GM21447 (cell line): ENCODE measurements at regions not wholly inside any gene's neighbourhood (a gene's known extent, or its start where the extent isn't known, plus 50 kb on each side); places are given as distances from the start of the nearest gene placed in this dataset.
A peak's percentile ranks its signal among the peaks of the same experiment; 100 is the strongest.
"Not testable (repeated sequence)": the region's sequence is repeated elsewhere in the genome, so short reads cannot be mapped to it uniquely, and the experiment has no call there.

Experiments used
- ATAC-seq: cut with Tn5 transposase; IDR thresholded peaks from one replicate; pipeline ENCODE4 v1.9.1; 2021; ENCODE audit not compliant: unreplicated experiment

DNA sequence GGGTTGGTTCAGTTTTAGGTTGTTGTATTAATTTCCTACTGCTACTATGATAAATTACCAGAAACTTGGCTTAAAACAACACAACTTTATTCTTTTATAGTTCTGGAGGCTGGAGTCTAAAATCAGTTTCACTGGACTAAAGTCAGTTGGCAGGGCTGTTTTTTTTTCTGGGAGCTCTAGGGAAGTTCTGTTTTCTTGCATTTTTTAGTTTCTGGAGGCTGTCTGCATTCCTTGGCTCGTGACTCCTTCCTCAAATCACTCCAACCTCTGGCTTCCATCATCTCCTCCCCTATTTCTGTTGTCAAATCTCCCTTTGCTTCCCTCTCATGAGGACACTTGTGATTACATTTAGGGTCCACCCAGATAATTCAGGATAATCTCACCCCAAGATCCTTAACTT is 51.3 kb upstream of the SUB1 start:
- no peak for ATAC-seq

DNA sequence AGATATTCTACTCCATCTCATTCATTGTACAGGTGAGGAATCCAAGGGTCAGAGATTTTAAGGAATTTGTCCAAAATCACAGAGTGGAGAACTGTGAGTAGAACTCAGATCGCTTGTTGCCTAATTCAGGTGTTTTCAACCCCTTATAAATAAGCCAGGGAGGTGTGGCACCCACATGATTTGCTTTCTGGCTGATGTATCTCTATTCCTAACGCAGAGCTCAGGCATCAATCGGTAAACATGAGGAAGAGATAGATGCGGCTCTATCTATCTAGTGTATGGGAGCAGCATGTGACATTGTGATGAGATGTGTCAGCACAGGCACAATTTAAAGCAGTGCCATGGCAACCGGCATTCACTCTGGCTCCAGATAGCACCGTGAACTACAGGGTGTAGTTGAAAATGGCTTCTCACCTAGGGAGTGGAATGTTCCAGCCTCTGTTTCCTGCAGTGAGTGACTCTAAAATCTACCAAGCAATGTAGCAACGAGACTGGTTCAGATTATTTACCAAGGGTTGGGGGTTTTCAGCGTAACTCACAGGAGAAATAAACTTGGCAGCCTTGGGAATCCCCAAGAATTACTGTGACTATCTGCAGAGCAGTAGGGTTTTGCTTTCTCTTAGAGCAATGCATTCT is 53.4 kb upstream of the SUB1 start:
- ATAC-seq, result peak; percentile 47

DNA sequence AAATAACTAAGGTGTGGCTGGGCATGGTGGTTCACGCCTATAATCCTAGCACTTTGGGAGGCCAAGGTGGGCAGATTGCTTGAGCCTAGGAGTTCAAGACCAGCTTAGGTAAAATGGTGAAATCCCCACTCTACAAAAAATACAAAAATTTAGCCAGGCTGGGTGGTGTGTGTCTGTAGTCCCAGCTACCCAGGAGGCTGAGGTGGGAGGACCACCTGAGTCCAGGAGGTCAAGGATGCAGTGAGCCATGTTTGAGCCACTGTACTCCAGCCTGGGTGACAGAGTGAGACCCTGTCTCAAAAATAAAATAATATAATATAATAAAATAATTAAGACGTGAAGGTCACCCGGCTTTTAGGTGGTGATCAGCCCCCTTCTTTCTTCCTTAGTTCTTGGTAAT is 58.0 kb upstream of the SUB1 start:
- not testable (repeated sequence) for ATAC-seq

DNA sequence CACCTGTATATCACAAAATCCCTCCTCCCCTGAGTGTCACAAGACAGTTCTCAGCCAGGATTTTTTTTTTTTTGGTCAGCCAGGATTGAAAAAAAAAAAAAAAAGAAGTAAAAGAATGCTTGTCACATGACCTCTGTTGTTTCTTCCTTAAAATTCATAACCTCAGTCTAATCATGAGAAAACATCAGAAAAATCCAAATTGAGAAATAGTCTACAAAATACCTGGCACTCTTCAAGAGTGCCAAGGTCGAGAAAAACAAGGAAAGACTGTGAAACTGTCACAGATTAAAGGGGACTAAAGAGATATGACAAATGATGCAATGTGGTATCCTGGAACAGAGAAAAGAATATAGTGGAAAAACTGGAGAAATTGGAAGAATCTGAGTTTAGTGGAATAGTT is 58.5 kb upstream of the SUB1 start:
- ATAC-seq, result no peak

DNA sequence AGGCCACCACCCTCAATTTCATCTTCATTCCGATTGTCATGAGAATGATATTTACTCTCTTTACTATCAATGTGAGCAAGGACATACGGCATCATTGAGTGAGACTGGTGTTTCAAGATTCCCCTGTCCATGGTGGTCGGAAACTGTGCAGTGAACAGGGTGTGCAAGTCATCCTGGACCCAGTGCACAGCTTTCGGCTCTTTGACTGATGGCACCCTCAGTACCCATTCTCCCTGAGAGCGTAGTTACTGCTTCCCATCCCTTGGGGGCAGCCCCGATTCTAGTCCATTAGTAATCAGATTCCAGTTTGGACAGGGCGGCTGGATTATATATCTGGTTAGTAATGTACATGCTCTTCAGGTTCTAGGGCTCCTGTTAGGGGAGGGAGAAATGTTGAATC is 61.7 kb upstream of the SUB1 start:
- ATAC-seq, result no peak

DNA sequence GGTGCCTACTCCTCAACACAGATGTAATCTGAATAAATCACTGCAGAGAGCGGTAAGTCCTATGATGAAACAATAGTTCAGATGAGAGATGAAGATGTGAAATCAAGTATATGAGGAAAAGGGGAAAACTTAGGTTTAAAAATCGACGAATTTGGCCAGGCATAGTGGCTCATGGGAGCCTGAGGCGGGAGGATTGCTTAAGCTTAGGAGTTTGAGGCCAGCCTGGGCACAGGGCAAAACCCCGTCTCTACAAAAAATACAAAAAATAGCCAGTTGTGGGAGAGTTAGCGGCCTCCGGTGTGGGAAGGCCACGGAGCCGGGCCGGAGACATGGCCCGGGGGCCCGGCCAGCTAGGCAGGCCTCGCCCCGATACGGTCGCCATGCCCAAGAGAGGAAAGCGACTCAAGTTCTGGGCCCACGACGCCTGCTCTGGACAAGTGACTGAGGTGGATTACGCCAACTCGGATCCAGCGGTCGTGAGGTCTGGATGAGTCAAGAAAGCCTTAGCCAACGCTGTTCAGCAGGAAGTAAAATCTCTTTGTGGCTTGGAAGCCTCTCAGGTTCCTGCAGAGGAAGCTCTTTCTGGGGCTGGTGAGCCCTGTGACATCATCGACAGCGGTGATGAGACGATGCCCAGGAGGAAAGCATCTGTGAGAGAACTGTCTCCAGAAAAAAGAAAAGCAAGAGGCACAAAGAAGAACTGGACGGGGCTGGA is 62.8 kb upstream of the SUB1 start:
- ATAC-seq, result no peak

DNA sequence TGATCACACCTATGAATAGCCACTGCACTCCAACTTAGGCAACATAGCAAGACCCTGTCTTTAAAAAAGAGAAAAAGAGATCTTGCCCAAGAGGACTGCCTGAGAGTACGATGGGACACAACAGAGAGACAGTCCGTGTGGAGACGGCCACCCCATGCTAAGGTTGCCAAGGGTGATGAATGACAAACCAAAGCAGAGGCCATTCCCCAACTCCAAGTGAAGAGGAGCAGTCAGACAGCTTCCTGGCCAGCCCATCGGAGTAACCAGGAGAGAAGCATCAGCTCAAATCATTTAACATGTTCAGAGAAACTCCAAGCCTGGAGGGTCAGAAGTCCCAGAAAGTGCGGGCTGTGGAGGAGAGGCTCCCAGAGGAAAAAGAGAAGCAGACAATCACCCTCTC is 63.9 kb upstream of the SUB1 start:
- no peak for ATAC-seq

DNA sequence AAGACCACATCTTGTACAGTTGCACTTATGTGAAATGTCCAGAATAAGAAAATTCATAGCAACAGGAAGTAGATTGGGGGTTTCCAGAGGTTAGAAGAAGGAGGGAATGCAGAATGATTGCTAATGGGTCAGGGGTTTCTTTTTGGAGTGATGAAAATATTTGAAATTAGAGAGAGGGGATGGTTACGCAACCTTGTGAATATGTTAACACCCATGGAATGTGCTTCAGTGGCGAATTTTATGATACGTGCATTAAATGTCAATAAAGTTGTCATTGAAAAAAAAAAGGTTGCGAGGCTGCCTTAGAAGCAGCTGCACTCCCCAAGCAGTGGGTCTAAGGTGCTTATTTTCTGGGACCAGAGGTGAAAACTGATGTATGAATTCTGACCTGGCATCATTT is 64.4 kb upstream of the SUB1 start:
- no peak for ATAC-seq

DNA sequence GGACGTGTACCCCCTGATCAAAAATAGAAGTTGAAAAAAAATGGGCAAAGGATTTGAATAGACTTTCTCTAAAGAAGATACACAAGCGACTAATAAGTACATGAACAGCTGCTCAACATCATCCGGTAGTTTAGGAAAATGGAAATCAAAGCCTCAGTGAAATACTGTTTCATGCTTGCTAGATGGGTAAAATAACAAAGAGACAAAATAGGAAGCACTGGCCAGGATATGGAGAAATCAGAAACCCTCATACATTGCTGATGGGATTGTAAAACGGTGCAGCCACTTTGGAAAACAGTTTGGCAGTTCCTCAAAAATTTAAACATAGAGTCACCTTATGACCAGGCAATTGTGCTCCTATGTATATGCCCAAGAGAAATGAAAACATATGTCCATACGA is 65.0 kb upstream of the SUB1 start:
- ATAC-seq, result no peak

DNA sequence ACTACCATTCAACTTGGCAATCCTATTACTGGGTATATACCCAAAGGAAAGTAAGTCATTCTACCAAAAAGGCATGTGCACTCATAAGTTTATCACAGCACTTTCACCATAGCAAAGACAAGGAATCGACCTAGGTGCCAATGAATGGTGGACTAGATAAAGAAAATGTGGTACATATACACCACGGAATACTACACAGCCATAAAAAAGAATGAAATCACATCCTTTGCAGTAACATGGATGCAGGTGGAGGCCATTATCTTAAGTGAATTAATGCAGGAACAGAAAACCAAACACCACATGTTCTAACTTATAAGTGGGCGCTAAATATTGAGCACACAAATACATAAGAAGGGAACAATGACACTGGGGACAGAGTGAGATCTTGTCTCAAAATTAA is 65.8 kb upstream of the SUB1 start:
- no peak for ATAC-seq

DNA sequence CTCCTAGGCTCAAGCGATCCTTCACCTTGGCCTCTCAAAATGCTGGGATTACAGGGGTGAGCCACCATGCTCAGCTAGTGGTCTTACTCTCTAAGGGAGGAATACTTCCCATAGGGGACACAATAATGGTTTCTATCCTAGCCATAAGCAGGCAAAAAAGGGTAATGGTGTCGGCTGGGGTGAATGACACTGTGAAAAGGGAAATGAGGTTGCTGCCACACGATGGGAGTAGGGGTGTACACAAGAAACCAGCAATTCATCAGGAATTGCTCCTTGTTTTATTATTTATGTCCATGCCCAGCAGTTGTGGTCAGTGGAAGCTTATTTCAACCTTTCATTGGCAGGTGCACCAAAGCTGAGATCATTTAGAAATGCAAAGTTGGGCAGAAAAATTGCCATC is 70.3 kb upstream of the ZFR start:
- ATAC-seq, result no peak

DNA sequence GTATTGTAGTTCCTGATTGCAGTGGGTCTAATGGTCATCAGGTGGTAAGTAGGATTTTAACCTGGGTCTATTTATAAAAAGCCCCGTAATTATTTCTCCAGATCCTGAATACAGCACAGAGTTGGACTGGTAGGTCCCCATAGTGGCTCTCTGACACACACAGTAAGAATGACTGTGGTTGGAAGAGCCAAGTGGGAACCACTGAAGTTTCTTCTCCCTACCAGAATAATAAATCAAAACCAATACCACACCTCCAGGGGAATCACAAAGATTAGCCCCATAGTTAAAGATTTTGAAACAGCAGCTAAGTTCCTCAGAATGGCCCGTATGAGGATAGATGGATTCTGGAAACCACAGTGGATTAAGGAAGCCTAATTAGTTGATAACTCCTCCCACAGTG is 68.4 kb upstream of the ZFR start:
- ATAC-seq, result no peak

DNA sequence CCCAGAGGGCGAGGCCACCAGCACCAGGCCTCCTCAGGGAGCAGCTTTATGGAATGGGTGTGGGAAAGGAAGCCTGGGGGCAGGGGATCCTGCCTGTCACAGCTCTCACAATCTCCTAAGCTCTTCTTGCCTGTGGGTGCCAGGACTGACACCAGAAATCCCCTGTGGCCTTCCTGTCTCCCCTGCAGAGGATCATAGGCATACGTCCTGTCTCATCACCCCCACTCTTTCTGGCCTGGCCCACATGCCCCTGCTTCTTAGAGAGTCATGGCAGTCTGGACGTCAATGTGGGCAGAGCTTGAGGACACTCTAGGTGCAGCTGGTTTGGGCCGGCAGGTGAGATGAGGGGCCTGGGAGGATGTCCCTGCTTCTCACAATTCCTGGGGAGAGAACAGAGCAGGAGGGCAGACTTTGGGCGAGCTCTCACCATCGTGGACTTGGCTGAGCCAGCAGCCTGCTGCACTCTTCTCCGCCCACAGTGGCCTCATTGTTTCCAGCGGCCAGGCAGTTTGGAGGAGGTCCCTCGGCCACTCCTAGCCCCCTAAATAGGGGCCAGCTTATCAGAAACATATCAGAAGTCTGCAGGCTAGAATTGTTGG is 67.3 kb upstream of the ZFR start:
- no peak for ATAC-seq

DNA sequence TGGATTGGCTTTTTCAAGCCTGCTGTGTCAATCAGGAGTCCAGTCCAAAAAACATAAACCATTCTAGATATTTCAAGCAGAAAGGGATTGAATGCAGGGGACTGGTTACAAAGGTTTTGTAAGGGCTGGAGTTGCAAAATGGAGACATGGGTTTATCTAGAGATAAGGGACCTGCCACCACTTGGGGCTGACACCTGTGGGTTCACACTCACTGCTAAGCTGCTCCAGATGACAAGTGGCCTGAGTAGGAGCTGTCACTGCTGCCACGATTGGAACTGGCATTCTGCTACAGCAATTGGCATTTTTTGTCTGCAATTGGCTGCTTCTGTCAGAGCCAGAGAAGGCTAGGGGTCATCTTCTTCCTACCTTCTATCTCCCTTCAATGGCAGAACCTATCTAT is 66.3 kb upstream of the ZFR start:
- no peak for ATAC-seq

DNA sequence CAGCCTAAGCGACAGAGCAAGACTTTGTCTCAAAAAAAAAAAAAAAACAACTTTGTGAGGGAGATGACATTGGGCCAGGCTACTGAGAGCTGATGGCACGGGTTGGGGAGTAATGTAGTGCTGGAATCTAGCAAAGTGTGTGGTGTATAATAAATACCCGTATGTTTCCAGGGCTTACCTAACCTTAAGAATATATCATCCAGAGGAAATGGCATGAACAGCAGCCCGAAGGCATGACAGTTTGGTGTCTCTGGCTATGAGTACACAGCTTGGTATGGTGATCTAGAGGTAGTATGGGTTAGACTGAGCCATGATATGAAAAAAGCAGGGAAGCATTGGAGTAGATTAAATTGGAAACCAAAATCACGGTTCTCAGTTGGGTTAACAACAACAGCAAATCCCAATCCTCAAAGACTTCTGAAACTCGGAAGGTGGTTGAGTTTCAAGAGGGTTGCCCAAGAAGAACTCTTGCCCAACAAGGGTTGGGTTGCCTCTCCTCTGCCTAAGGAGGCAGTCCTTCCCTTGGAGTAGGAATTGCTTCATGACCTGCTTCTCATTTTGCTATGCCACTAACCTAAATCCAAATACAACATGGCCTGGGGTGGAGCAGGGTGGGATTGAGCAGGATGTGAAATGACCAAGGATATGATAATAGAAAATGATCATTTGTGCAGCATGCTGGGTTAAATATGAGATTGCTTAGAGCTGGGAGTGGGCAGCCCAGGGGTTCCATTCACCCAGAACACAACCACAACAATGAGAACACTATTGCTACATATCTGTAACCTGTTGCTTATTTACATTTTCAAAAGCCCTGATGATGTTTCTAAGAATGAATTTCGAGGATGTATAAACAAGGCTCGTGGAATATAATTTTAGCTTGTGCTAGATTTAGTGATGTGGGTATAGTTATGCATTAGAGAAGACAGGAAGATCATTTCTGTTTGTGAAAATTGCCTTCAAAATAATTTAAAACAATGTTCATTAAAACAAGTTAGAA is 64.6 kb upstream of the ZFR start:
- no peak for ATAC-seq

DNA sequence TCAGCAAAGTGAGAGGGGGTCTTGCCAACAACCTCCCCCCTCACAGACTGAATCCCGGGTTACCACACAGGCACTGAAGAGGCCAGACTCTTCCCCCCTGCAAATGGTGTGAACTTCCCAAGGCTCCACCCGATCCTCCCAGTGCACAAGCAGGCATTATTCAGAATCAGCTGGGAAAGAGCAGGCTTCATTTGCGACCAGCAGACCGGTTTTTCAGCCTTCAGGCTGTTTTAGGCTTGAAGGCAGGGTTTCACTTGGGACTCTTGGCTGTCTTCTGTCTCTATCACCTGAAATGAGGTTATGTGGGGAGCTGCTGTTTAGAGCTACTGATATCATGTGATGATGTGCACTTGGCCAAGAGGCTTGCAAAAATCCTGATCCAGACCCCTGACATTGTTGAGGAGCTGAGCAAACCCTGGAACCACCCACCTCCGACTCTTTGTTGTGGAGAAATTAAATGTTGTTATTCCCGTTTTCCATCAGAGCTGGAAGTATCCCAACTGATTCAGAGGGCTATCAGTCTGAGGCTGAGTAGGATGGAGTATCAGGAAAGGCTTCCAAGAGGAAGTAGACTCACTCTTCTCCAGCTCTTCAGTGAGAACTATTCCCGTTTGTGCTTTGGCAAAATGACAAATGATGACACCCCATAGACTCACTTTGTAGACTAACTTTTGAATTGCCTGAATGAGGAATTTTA is 63.3 kb upstream of the ZFR start:
- no peak for ATAC-seq

DNA sequence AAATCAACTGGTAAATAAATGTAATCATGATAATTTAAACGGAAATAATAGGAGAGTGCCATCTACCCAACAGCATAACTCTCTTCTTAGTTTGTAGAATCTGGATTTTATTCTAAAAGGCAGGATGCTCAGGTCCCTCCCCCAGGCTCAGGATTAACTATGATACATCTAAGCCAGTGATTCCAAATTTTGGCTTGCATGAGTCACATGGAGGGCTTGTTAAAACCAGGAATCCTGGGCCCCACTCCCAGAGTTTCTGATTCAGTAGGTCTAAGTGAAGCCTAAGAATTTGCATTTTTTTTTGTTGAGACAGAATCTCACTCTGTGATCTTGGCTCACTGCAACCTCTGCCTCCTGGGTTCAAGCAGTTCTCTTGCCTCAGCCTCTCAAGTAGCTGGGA is 62.3 kb upstream of the ZFR start:
- no peak for ATAC-seq

DNA sequence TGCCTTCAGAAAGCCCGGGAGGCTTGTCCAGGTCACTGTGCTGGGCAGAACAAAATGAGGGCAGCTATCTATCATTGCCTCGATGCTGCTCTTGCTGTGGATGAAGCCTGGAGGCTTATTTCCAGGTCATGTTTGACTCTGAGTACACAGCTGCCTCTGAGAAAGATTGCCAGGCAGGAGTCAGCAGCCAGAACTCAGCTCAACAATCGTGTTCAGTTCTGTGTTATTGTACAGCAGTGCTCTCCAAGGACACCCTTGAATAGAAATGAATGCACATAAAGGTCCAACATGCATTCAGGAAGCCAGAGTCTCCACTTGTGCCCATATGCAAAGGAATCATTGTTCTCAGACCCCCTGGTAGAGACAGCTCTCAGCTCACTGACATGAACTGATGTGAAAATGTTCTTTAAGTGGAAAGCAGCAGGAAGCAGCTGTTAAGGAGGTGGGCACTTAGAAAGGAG is 61.7 kb upstream of the ZFR start:
- no peak for ATAC-seq

DNA sequence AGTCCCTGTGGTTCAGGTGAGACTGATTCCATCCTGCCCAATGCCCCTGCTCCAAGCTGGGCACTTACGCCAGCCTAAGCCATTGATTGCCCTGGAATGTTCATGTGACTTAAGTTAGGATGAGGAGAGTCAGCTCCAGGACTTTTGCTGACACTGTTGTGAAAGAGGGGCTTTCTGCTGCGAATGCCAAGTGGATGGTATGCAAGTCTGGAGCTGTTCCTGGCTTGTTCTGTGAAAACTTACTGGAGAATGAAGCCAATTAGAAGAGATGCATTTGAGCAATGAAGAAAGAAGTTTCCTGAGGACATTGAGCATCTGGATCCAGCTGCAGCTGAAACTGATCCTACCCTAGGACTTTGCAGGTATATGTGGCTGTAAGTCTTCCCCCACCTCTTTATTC is 61.2 kb upstream of the ZFR start:
- ATAC-seq, result no peak

DNA sequence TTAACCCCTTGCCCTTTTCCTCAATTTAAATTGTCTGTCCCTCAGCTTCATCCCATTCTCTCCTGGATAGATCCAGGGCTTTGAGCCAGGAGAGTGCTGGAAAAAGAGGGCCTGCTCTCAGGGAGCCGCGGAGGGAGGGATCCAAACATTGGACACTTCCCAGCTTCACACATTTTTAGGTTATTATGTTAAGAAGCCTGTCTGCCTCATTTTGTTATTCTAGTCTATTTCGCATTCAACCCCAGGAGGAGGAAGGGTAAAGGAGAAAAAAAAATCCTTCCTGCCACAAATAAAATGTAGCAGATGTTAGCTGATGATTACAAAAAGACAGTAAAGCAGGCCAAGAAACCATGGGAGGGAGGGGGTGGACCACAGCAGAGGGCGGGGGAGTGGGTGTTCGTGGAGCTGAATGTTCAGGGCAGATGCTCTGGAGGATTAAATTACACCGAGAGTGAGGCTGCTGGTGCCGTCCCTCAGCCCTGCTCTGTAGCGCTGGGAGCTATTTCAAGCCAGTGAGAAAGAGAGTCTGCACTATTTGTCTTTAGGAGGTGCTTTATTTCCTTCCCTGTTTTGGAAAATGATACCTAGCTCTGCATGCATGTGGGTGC is 60.6 kb upstream of the ZFR start:
- no peak for ATAC-seq
